WERI-Rb-1 (cell line): ENCODE measurements at regions not wholly inside any gene's neighbourhood (a gene's known extent, or its start where the extent isn't known, plus 50 kb on each side); places are given as distances from the start of the nearest gene placed in this dataset.

Experiments used
- DNase-seq: peaks from one replicate; pipeline ENCODE4 v3.0.0-alpha.2; 2020
- H3K27ac ChIP-seq: fragments of 250-450 bp; sonication (Bioruptor Pico); 2 replicates; pipeline ENCODE4 v1.5.1; 2020; ENCODE audit warnings: mild to moderate bottlenecking, moderate library complexity
- H3K27me3 ChIP-seq: fragments of 250-450 bp; sonication (Bioruptor Pico); 2 replicates; pipeline ENCODE4 v1.5.1; 2021; ENCODE audit warnings: mild to moderate bottlenecking, low read depth, moderate library complexity; ENCODE audit not compliant: insufficient read depth, severe bottlenecking
- H3K36me3 ChIP-seq: fragments of 250-450 bp; sonication (Bioruptor Pico); 2 replicates; pipeline ENCODE4 v1.5.1; 2020; ENCODE audit warnings: mild to moderate bottlenecking, moderate library complexity
- H3K4me3 ChIP-seq: 2 replicates; pipeline ENCODE4 v1.5.1; 2011; ENCODE audit warnings: low read depth, mild to moderate bottlenecking, control low read depth, low read length
- H3K9me3 ChIP-seq: fragments of 250-450 bp; sonication (Bioruptor Pico); 2 replicates; pipeline ENCODE4 v1.5.1; 2021; ENCODE audit warnings: mild to moderate bottlenecking, moderate library complexity; ENCODE audit not compliant: severe bottlenecking
- CTCF ChIP-seq: IDR thresholded peaks from 2 replicates; pipeline ENCODE4 v1.5.1; 2011; ENCODE audit warnings: low read depth, mild to moderate bottlenecking, control low read depth, inconsistent platforms, low read length

DNA sequence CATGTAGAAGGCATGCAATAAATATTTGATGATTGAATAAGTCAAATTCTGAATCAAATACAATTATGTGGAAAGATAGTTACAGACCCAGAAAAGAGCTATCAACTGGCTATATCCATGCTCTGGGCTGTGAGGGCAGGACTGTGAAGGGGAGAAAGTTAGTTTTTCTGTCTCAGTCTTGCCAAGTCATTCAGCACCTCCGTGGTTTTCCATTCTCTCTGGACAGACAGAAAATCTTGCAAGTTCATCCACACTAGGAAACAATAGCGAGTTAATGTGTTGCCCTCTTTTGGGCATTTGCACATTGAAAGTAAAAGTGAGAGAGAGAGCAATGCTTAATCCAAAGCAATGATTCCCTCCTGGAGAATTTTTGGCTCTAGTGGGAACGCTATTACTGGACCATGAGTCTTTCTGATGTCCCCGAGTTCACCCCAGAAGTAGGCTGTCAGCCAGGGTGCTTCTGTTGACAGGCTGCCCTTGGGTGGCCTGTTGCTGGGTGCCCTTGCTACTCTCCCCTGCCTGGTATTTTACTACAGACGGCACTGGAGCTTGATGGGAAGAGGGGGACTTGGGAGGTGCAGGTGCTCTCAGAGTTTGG, 238.3 kb downstream of the LOXHD1 start:
- Histone ChIP-seq H3K27me3 (no peaks in the 10 kb centered on the region), H3K36me3 (no peaks in the 10 kb centered on the region), H3K4me3 (no peak overlapping the region), H3K9me3 (no peaks in the 10 kb centered on the region), H3K27ac (no peak overlapping the region)
- TF ChIP-seq CTCF, result no peak
- DNase-seq, result no peak

DNA sequence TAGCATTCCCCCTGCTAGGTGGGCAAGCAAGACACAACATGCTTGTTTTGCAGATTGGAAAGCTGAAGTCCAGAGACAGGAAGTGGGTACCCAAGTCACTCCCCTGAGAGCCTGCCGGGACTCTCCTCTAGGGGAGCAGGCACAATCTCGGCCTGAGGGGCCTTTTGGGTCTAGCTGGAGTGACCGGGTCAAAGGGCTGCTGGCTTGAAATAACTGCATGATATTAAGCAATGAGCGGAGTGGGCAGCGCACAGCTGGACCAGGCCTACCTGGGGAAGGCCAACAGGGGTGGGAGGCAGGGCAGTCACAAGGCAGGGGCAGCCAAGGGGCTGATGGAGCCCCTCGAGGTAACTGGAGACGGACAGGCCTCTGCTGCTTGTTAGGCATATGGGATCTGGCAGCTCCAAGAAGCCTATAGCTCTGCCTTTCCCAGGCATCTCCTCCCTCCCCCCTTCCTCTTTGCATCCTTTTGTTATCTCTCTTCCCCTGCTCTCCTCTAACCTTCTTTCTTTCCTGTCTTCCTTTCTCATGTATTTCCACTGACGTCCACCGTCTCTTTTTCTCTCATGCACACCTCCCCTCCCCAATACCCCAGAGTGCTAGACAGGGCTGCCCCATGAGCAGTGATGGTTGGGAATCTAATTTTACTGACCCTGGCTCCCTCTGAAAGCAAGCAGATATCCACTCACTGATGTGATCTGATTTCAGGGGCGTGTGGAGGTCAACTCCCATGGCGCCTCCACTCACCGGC, 237.5 kb downstream of the LOXHD1 start:
- DNase-seq, result no peak
- TF ChIP-seq CTCF, result no peak
- no peaks in the 10 kb centered on the region for H3K27me3 ChIP-seq

GRCh38 chr18:46421973-46422551, 235.0 kb downstream of the LOXHD1 start:
- Histone ChIP-seq H3K27ac (no peak overlapping the region), H3K36me3 (no peaks in the 10 kb centered on the region), H3K4me3 (no peak overlapping the region), H3K9me3 (peaks cover 3% of the 10 kb centered on the region), H3K27me3 (no peaks in the 10 kb centered on the region)
- no peak for DNase-seq
- no peak for TF ChIP-seq CTCF

More for the DNA sequence above, 237.5 kb downstream of the LOXHD1 start:
- Histone ChIP-seq H3K4me3 (no peak overlapping the region), H3K9me3 (no peaks in the 10 kb centered on the region), H3K27ac (no peak overlapping the region), H3K36me3 (no peaks in the 10 kb centered on the region)

DNA sequence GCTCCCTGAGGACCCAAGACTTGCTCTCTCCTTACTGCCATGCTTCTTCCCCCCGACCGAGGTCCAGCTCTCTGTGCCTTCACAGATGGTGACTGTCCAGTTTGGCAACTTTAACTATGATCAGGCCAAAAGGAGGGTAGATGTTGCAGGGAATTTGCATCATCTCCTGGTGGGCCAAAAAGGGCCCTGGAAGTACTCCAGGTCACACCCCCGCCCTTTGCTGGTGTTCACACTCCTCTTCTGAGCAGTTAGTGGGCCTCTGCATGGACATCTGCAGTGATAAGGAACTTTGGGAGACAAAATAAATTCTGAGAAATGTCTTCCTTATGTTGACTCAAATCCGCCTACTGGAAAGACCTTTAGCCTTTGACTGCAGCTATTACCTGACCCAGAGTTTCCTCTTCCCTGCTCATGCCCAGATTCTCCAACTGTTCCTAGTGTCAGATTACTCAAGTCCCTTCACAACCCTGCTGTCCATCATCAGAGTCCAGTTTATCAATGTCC, 234.4 kb downstream of the LOXHD1 start:
- no peak for DNase-seq
- Histone ChIP-seq H3K27ac (no peak overlapping the region), H3K4me3 (no peak overlapping the region), H3K9me3 (peaks cover 3% of the 10 kb centered on the region), H3K36me3 (no peaks in the 10 kb centered on the region), H3K27me3 (no peaks in the 10 kb centered on the region)
- no peak for TF ChIP-seq CTCF

DNA sequence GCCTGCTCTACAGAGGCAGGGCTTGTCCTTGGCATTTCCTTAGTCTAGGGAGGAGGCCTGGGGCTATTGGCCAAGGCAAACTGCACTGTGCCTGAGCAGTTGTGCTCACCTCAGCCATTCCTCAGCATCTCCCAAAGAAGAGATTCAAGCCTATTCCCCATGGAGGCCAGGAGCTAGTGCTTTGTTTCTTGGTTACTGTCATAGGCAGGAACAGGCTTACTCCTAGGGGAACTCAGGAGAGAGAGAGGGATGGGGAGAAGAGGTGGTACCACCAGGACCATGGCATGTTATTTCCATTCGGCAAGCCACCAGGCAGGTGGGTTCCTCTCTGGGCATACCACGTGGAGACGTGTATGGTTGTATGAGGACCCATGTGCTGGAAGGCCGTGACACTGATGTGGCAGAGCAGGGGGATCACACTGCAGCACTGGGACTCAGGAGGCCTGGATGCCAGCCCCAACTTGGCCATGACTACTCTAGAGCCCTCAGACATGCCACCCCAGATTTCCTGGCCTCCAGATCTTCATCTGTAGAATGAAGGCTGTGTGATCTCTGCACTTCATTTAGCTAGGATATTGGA, 233.7 kb downstream of the LOXHD1 start:
- H3K27me3 ChIP-seq, result no peaks in the 10 kb centered on the region
- TF ChIP-seq CTCF, result no peak
- no peak overlapping the region for H3K27ac ChIP-seq
- no peak overlapping the region for H3K4me3 ChIP-seq
- H3K36me3 ChIP-seq, result no peaks in the 10 kb centered on the region
- H3K9me3 ChIP-seq, result peaks cover 3% of the 10 kb centered on the region
- DNase-seq, result no peak
